NCI-H187 (cell line): ENCODE measurements at regions not wholly inside any gene's neighbourhood (a gene's known extent, or its start where the extent isn't known, plus 50 kb on each side); places are given as distances from the start of the nearest gene placed in this dataset.
"Not testable (repeated sequence)": the region's sequence is repeated elsewhere in the genome, so short reads cannot be mapped to it uniquely, and the experiment has no call there.

Experiments used
- DNase-seq, 2 experiments: peaks; one replicate each; lab custom pipeline; 2025; lab: John Stamatoyannopoulos, UW

DNA sequence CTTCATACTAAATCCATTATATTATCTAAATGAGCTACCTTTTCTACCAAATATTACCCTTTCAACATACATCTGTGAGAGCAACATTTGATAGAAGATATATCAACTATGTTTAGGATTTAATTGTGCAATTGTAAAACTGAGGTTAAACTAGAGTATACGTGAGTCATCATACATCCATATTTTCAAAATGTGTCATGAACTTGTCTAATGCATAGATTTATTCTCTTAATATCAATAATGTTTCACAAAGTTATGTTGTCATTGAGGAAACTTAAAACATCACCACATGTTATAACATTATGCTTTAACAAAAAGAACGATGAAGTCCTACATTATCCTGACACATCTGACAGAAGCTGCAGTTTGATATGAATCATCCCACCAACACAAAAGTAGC lies 645.5 kb upstream of the NOVA1 start:
- no peak for DNase-seq

DNA sequence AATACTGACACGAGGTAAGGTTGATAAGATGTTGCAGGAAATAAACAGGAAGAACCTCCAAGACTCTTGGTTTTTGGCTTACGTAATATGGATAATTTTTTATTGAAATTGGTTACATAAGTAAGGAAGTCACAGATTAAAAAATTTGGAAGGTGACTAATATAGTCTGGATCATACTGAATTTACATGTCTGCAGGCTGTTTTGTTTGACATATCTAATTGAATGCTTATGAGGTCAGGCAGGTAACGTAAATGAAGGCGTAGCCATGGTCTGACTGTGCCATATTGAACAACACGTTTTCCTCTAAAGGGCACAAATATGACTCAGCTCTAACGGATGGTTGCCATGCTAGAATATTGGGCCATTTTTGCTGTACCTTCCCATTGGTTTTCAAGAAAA lies 648.1 kb upstream of the NOVA1 start:
- no peak for DNase-seq

- DNase-seq = no peak
Measured at GRCh38 chr14:27253966-27254365, 656.1 kb upstream of the NOVA1 start.

- DNase-seq = no peak
Measured at GRCh38 chr14:27256805-27257204, 659.0 kb upstream of the NOVA1 start.

DNA sequence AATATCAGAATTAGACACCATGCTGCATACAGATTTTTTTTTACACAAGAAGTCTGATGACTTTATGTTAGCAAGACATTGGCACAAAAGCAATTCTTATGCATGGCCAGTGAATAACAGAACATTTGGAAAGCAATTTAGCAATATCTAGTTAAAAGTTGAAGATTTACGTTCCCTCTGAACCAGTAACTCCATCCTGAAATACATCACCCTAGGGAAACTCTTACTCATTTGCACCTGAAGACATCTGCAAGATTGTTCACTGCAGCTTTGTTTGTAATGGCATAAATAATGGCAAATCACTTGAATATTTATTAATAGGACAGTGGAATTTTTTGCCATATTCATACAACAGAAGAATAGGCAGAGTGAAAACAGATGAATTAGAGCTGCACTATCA lies 670.0 kb upstream of the NOVA1 start:
- DNase-seq = no peak

DNA sequence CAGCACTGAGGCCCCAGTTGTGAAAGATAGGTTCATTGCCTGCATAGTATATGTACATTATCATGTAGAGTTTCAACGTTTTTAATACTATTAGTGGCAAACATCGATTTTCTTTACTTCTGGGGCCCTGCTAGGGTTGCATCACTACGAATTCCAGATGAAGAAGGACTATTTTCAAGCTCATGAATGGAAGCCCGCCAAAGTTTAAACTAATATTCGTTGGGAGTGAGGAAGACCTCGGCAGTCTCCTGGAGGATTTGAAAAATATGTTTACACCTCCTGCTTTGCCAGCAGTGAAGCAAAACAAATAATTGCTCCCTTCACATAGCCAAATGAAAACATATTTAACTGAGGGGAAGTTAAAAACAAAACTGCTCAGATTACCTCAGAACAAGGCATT lies 672.9 kb upstream of the NOVA1 start:
- DNase-seq = no peak

GRCh38 chr14:27278341-27278740 lies 680.5 kb upstream of the NOVA1 start:
- DNase-seq = no peak

GRCh38 chr14:27305441-27305945 lies 707.7 kb upstream of the NOVA1 start:
- DNase-seq = no peak

DNA sequence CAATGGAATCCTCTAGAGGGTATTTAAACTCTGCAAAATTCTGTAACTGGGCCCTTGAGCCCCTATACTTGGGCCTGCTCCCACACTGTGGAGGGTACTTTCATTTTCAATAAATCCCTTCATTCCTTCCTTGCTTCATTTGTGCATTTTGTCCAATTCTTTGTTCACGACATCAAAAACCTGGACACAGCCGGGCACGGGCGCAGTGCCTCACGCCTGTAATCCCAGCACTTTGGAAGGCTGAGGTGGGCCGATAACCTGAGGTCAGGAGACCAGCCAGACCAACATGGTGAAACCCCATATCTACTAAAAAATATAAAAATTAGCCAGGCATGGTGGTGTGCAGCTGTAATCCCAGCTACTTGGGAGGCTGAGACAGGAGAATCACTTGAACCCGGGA lies 714.9 kb upstream of the NOVA1 start:
- DNase-seq = not testable (repeated sequence)

- no peak for DNase-seq
Measured at GRCh38 chr14:27314231-27314630, 716.4 kb upstream of the NOVA1 start.

DNA sequence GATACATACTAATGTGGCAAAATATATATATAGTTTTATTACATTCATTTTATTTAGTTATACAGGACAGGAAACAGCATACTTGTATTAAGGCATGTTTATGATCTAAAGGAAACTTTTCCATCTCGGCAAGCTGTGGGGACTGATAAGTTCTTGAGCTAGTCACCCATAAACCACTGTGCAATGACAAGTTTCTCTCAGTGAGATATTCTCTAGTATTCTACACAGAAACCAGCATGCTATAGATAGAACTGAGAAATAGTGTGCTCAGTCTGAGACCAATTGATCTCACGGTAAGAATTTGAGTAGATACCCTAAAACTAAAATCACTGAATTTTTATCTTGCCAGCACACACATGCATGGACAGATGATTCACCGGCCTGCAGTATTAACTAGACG lies 717.6 kb upstream of the NOVA1 start:
- DNase-seq = no peak

GRCh38 chr14:27315947-27316346 lies 718.1 kb upstream of the NOVA1 start:
- no peak for DNase-seq

GRCh38 chr14:27318774-27319420 lies 721.1 kb upstream of the NOVA1 start:
- no peak for DNase-seq

GRCh38 chr14:27320261-27320660 lies 722.4 kb upstream of the NOVA1 start:
- no peak for DNase-seq

DNA sequence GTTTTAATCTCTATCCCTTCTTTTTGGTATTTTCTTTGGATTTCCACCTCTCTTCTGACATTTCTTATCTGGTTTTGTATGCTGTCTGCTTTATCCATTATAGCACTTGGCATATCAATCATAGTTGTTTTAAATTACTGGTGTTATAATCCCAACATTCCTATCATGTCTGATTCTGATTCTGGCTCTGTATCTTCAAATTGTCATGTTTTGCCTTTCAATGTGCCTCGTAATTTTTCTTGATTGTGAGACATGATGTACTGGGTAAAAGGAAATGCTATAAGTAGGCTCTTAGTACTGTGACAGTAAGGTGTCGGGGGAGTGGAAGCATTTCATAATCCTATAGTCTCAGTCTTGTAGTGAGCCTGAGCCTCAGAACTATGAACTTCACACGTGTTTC lies 729.3 kb upstream of the NOVA1 start:
- no peak for DNase-seq

- DNase-seq = no peak
Measured at GRCh38 chr14:27338012-27338411, 740.2 kb upstream of the NOVA1 start.

- DNase-seq = not testable (repeated sequence)
Measured at GRCh38 chr14:27363036-27363435, 765.2 kb upstream of the NOVA1 start.

DNA sequence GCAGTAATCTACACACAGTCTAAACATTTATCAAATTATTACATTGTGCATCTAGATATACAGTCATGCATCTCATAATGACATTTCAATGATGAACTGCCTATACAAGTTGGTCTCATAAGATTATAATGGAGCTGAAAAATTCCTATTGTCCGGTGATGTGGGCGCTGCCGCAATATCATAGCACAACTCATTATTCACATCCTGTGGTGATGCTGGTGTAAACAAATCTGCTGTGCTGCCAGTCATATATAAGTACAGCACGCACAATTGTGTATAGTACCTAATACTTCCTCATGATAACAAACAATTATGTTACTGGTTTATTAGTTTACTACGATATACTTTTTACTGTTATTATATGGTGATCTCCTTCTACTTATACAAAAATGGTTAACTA lies 768.8 kb upstream of the NOVA1 start:
- DNase-seq = no peak

GRCh38 chr14:27367345-27367744 lies 769.5 kb upstream of the NOVA1 start:
- no peak for DNase-seq

DNA sequence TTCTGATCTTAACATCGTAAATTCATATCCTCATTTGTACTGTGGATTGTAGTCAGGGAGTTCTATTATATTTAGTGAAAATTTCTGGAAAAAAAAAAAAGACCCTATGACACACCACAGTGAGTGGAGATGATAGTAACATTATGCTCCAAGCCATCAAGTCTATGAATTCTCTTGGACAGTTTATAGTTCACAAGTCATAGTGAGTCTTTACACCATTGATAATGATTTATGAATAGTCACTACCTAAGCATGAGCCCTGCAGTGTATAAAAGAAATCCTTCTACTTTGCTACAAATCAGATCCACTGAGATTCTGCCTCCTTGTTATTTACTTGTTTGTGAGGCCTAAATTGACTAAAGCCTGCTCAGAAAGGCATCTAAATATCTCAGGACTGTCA lies 772.2 kb upstream of the NOVA1 start:
- DNase-seq = no peak

GRCh38 chr14:27370775-27371174 lies 772.9 kb upstream of the NOVA1 start:
- DNase-seq = no peak

DNA sequence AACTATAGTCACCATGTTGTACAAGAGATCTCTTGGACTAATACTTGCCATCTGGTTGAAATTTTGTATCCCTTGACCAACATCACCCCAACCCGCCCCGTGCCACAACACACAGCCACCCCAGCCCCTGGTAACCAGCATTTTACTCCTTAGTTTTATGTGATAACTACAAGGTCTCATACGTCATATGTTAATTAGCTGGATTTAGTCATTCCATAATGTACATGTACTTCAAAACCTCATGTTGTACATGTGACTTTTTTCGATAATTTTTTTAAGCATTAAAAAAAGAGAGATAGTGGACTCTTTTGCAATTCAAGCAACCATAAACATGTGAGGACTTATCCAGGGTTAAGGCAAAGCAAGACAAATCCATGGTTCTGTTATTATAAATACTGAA lies 773.4 kb upstream of the NOVA1 start:
- no peak for DNase-seq

DNA sequence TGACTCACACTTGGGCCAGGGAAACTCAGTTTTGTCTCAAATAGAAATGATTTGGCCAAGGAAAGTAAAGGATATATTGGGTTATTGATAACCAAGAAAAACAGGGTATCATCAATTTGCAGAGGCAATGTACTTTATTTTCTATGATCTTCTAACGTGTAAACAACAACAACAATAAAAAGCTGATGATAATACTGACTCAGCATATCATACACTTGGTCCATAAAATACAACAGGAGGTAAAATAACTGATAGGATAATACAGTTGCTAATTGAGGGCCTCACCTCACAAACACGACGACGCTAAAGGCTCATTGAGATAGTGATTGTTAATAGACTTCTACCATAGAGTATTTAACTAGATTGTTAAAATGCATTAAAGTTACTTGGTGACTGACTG lies 774.0 kb upstream of the NOVA1 start:
- no peak for DNase-seq

DNA sequence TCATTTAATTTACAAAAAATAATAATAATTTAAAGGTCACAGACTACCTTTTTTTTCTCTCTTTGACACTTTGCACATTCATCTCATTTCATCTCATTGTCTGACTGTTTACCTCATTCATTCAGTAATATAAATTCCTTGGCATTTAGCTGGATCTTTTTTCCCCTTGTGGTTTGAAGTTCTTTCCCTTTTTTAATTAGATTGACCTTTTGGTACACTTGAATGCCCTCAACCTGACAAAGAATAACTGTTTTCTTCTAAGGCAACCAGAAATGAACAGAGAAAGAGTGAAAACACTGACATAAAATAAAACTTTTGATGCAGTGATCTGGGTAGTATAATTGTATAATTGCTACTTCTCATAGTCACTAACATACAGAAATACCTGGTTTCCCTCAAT lies 774.9 kb upstream of the NOVA1 start:
- no peak for DNase-seq

DNA sequence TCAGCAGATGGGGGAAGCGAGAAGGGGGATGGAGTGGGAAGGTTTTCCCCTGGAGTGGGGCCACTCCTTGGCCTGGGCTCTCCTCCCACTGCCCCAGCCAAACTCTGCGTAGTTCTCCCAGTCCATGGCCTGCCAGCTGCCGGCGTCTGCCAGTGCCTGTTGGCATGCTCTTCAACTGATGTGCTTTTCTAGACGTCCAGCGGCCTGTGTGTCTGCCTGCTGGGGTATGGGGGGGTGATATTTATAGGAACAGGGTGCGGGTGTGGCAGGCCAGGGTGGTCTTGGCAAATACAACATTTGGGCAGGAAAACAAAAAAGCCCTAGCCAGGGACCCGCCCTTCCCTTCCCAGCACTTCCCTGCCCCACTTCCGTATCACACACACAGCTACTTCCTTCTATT lies 786.3 kb upstream of the NOVA1 start:
- no peak for DNase-seq
